ENCODE measurements at regions not wholly inside any gene's neighbourhood (a gene's known extent, or its start where the extent isn't known, plus 50 kb on each side); places are given as distances from the start of the nearest gene placed in this dataset.

GRCh38 chr2:215622837-215623236 is 187.0 kb upstream of the FN1 start:
- H3K4me3 Mint-ChIP-seq, result no peak overlapping the region
- peaks cover 4 to 9% (median 9%) of the 10 kb centered on the region in 3 donors for H3K4me1 Mint-ChIP-seq
- ChIA-PET CTCF (no interaction called here), POLR2A (interaction anchor here in 1 of 2 donors (0.5 kb wide), 1 partner anchor 32 kb away, joined by 5 read pairs; no protein-coding TSS in a partner anchor)
- 0% methylated on average over 1 of the region's 5 CpGs for WGBS (ENCODE audit: insufficient coverage)
- Histone ChIP-seq H3K9me3 (no peaks in the 10 kb centered on the region), H3K36me3 (ENCODE audit: control insufficient read depth in 2 of 2, extremely low read depth in 1 of 2, insufficient read depth in 1 of 2, low read length in 1 of 2) (no peaks in the 10 kb centered on the region), H3K27me3 (replicated peaks in 1 of 2; ENCODE audit: control insufficient read depth in 2 of 2, extremely low read depth in 1 of 2, insufficient read depth in 2 of 2, low read length in 1 of 2) (peaks cover 0 to 3% of the 10 kb centered on the region in 2 experiments), H3K4me3 (ENCODE audit: control insufficient read depth in 1 of 2, extremely low read depth in 1 of 2, low read length in 1 of 2) (no peak overlapping the region), H3K4me1 (ENCODE audit: control insufficient read depth in 1 of 2, extremely low read depth in 1 of 2, insufficient read depth in 2 of 2, low read length in 2 of 2) (no peaks in the 10 kb centered on the region), H3K27ac (ENCODE audit: low read length) (no peak overlapping the region)
- peaks cover 10 to 11% of the 10 kb centered on the region in 2 donors for H3K27me3 Mint-ChIP-seq
- no peak overlapping the region for H3K27ac Mint-ChIP-seq
- DNase-seq (no peak), ATAC-seq (replicated peaks in 1 of 4) (no peak)
- no peaks in the 10 kb centered on the region for H3K36me3 Mint-ChIP-seq
- H3K9me3 Mint-ChIP-seq, result no peaks in the 10 kb centered on the region

GRCh38 chr2:215621381-215621780 is 185.5 kb upstream of the FN1 start:
- ChIA-PET CTCF (no interaction called here), POLR2A (interaction anchor here in 1 of 2 donors (0.6 to 0.8 kb wide), 2 partner anchors 9 to 37 kb away, joined by 3 read pairs; no protein-coding TSS in a partner anchor)
- Mint-ChIP-seq H3K27ac (no peak overlapping the region), H3K27me3 (peaks cover 10 to 11% of the 10 kb centered on the region in 2 donors), H3K4me1 (peaks cover 4 to 9% (median 9%) of the 10 kb centered on the region in 3 donors), H3K36me3 (no peaks in the 10 kb centered on the region), H3K4me3 (no peak overlapping the region), H3K9me3 (no peaks in the 10 kb centered on the region)
- Histone ChIP-seq H3K4me3 (ENCODE audit: control insufficient read depth in 1 of 2, extremely low read depth in 1 of 2, low read length in 1 of 2) (no peak overlapping the region), H3K4me1 (ENCODE audit: control insufficient read depth in 1 of 2, extremely low read depth in 1 of 2, insufficient read depth in 2 of 2, low read length in 2 of 2) (no peaks in the 10 kb centered on the region), H3K9me3 (no peaks in the 10 kb centered on the region), H3K36me3 (ENCODE audit: control insufficient read depth in 2 of 2, extremely low read depth in 1 of 2, insufficient read depth in 1 of 2, low read length in 1 of 2) (no peaks in the 10 kb centered on the region), H3K27me3 (replicated peaks in 1 of 2; ENCODE audit: control insufficient read depth in 2 of 2, extremely low read depth in 1 of 2, insufficient read depth in 2 of 2, low read length in 1 of 2) (peaks cover 0 to 3% of the 10 kb centered on the region in 2 experiments), H3K27ac (ENCODE audit: low read length) (no peak overlapping the region)
- no CpG with 5 or more reads among the region's 2 CpGs for WGBS (ENCODE audit: insufficient coverage)
- DNase-seq (no peak), ATAC-seq (replicated peaks in 1 of 4) (no peak)

GRCh38 chr2:215620528-215620927 is 184.7 kb upstream of the FN1 start:
- H3K27me3 ChIP-seq (replicated peaks in 1 of 2; ENCODE audit: control insufficient read depth in 2 of 2, extremely low read depth in 1 of 2, insufficient read depth in 2 of 2, low read length in 1 of 2), result peaks cover 0 to 3% of the 10 kb centered on the region in 2 experiments
- ChIA-PET CTCF (no interaction called here), POLR2A (no interaction called here)
- WGBS (ENCODE audit: insufficient coverage), result 81% methylated on average over 3 of the region's 3 CpGs
- Mint-ChIP-seq H3K36me3 (no peaks in the 10 kb centered on the region), H3K27ac (no peak overlapping the region), H3K4me1 (peaks cover 4 to 9% (median 9%) of the 10 kb centered on the region in 3 donors), H3K27me3 (peaks cover 10 to 11% of the 10 kb centered on the region in 2 donors), H3K9me3 (no peaks in the 10 kb centered on the region), H3K4me3 (no peak overlapping the region)
- no peaks in the 10 kb centered on the region for H3K4me1 ChIP-seq (ENCODE audit: control insufficient read depth in 1 of 2, extremely low read depth in 1 of 2, insufficient read depth in 2 of 2, low read length in 2 of 2)
- no peaks in the 10 kb centered on the region for H3K9me3 ChIP-seq
- no peaks in the 10 kb centered on the region for H3K36me3 ChIP-seq (ENCODE audit: control insufficient read depth in 2 of 2, extremely low read depth in 1 of 2, insufficient read depth in 1 of 2, low read length in 1 of 2)
- no peak overlapping the region for H3K4me3 ChIP-seq (ENCODE audit: control insufficient read depth in 1 of 2, extremely low read depth in 1 of 2, low read length in 1 of 2)
- ATAC-seq (replicated peaks in 1 of 4) (no peak), DNase-seq (no peak)
- no peak overlapping the region for H3K27ac ChIP-seq (ENCODE audit: low read length)

GRCh38 chr2:215619989-215620388 is 184.1 kb upstream of the FN1 start:
- DNase-seq, result no peak
- Mint-ChIP-seq H3K36me3 (no peaks in the 10 kb centered on the region), H3K27me3 (peaks cover 10 to 11% of the 10 kb centered on the region in 2 donors), H3K27ac (no peak overlapping the region), H3K4me1 (peaks cover 4 to 9% (median 9%) of the 10 kb centered on the region in 3 donors), H3K9me3 (no peaks in the 10 kb centered on the region), H3K4me3 (peak overlapping the region in 1 of 3 donors; percentile 34)
- H3K36me3 ChIP-seq (ENCODE audit: control insufficient read depth in 2 of 2, extremely low read depth in 1 of 2, insufficient read depth in 1 of 2, low read length in 1 of 2), result no peaks in the 10 kb centered on the region
- no peaks in the 10 kb centered on the region for H3K4me1 ChIP-seq (ENCODE audit: control insufficient read depth in 1 of 2, extremely low read depth in 1 of 2, insufficient read depth in 2 of 2, low read length in 2 of 2)
- ChIA-PET POLR2A (no interaction called here), CTCF (no interaction called here)
- no peak for ATAC-seq (replicated peaks in 1 of 4)
- no peaks in the 10 kb centered on the region for H3K9me3 ChIP-seq
- no peak overlapping the region for H3K27ac ChIP-seq (ENCODE audit: low read length)
- H3K27me3 ChIP-seq (replicated peaks in 1 of 2; ENCODE audit: control insufficient read depth in 2 of 2, extremely low read depth in 1 of 2, insufficient read depth in 2 of 2, low read length in 1 of 2), result peaks cover 0 to 3% of the 10 kb centered on the region in 2 experiments
- H3K4me3 ChIP-seq (ENCODE audit: control insufficient read depth in 1 of 2, extremely low read depth in 1 of 2, low read length in 1 of 2), result no peak overlapping the region
- 86% methylated on average over 9 of the region's 10 CpGs for WGBS (ENCODE audit: insufficient coverage)

GRCh38 chr2:215619022-215619958 is 183.4 kb upstream of the FN1 start:
- POLR2A ChIA-PET, result no interaction called here
- Histone ChIP-seq H3K4me1 (ENCODE audit: control insufficient read depth in 1 of 2, extremely low read depth in 1 of 2, insufficient read depth in 2 of 2, low read length in 2 of 2) (no peaks in the 10 kb centered on the region), H3K9me3 (no peaks in the 10 kb centered on the region), H3K36me3 (ENCODE audit: control insufficient read depth in 2 of 2, extremely low read depth in 1 of 2, insufficient read depth in 1 of 2, low read length in 1 of 2) (no peaks in the 10 kb centered on the region), H3K27me3 (replicated peaks in 1 of 2; ENCODE audit: control insufficient read depth in 2 of 2, extremely low read depth in 1 of 2, insufficient read depth in 2 of 2, low read length in 1 of 2) (peaks cover 0 to 3% of the 10 kb centered on the region in 2 experiments), H3K27ac (ENCODE audit: low read length) (no peak overlapping the region), H3K4me3 (ENCODE audit: control insufficient read depth in 1 of 2, extremely low read depth in 1 of 2, low read length in 1 of 2) (no peak overlapping the region)
- CTCF ChIA-PET, result interaction anchor here in 1 of 2 donors (0.7 kb wide), 1 partner anchor 54 kb away, joined by 3 read pairs; no protein-coding TSS in a partner anchor
- WGBS (ENCODE audit: insufficient coverage), result 0% methylated on average over 2 of the region's 14 CpGs
- no peaks in the 10 kb centered on the region for H3K9me3 Mint-ChIP-seq
- peaks cover 4 to 9% (median 9%) of the 10 kb centered on the region in 3 donors for H3K4me1 Mint-ChIP-seq
- H3K4me3 Mint-ChIP-seq, result peak overlapping the region; percentile 21 to 34 (median 23)
- H3K27me3 Mint-ChIP-seq, result peaks cover 10 to 14% of the 10 kb centered on the region in 2 donors
- no peak for DNase-seq
- H3K27ac Mint-ChIP-seq, result no peak overlapping the region
- no peak for ATAC-seq (replicated peaks in 1 of 4)
- no peaks in the 10 kb centered on the region for H3K36me3 Mint-ChIP-seq

- ATAC-seq (replicated peaks in 1 of 4) (no peak), DNase-seq (no peak)
- H3K36me3 Mint-ChIP-seq, result no peaks in the 10 kb centered on the region
- no peaks in the 10 kb centered on the region for H3K4me1 ChIP-seq (ENCODE audit: control insufficient read depth in 1 of 2, extremely low read depth in 1 of 2, insufficient read depth in 2 of 2, low read length in 2 of 2)
- H3K9me3 ChIP-seq, result no peaks in the 10 kb centered on the region
- POLR2A ChIA-PET, result no interaction called here
- H3K9me3 Mint-ChIP-seq, result no peaks in the 10 kb centered on the region
- WGBS (ENCODE audit: insufficient coverage), result no CpG with 5 or more reads among the region's 1 CpG
- no peak overlapping the region for H3K4me3 Mint-ChIP-seq
- H3K4me3 ChIP-seq (ENCODE audit: control insufficient read depth in 1 of 2, extremely low read depth in 1 of 2, low read length in 1 of 2), result no peak overlapping the region
- no peak overlapping the region for H3K27ac ChIP-seq (ENCODE audit: low read length)
- CTCF ChIA-PET, result no interaction called here
- H3K27me3 Mint-ChIP-seq, result peaks cover 10 to 15% of the 10 kb centered on the region in 2 donors
- H3K36me3 ChIP-seq (ENCODE audit: control insufficient read depth in 2 of 2, extremely low read depth in 1 of 2, insufficient read depth in 1 of 2, low read length in 1 of 2), result no peaks in the 10 kb centered on the region
- peaks cover 0 to 4% of the 10 kb centered on the region in 2 experiments for H3K27me3 ChIP-seq (replicated peaks in 1 of 2; ENCODE audit: control insufficient read depth in 2 of 2, extremely low read depth in 1 of 2, insufficient read depth in 2 of 2, low read length in 1 of 2)
- no peak overlapping the region for H3K27ac Mint-ChIP-seq
- peaks cover 4 to 9% (median 9%) of the 10 kb centered on the region in 3 donors for H3K4me1 Mint-ChIP-seq
Measured at GRCh38 chr2:215618145-215618544, 182.3 kb upstream of the FN1 start.

All from T-cell (primary cell).